ENCODE measurements at regions not wholly inside any gene's neighbourhood (a gene's known extent, or its start where the extent isn't known, plus 50 kb on each side); places are given as distances from the start of the nearest gene placed in this dataset.

- ChIA-PET POLR2A (ENCODE audit: partially characterized antibody) (no interaction called here), CTCF (ENCODE audit: partially characterized antibody) (interaction anchor here (3.8 kb wide), 1 partner anchor 15 kb away, joined by 24 read pairs; no protein-coding TSS in a partner anchor)
- H2BK120ac ChIP-seq (replicated peaks; ENCODE audit: low read depth, low read length), result no peak overlapping the region
- no peaks in the 10 kb centered on the region for H3K23me2 ChIP-seq (ENCODE audit: low read depth, low read length)
- no peak overlapping the region for H2AK5ac ChIP-seq (ENCODE audit: low read depth, low read length)
- H3K79me2 ChIP-seq (ENCODE audit: control insufficient read depth in 1 of 2, insufficient read depth in 2 of 2, low read length in 2 of 2), result peaks cover 0 to 2% of the 10 kb centered on the region in 2 experiments; a peak in 1 of 4 replicates
- no peak overlapping the region for H3K9ac ChIP-seq (replicated peaks in 1 of 4; ENCODE audit: extremely low read depth in 1 of 4, low read depth in 3 of 4, low read length in 3 of 4)
- no peaks in the 10 kb centered on the region for H3K27me3 ChIP-seq (replicated peaks in 1 of 4; ENCODE audit: control insufficient read depth in 3 of 4, extremely low read depth in 1 of 4, insufficient read depth in 3 of 4, low read length in 3 of 4)
- H3K23ac ChIP-seq (ENCODE audit: insufficient read length), result no peak overlapping the region
- no peaks in the 10 kb centered on the region for H3K79me1 ChIP-seq (ENCODE audit: low read depth, low read length)
- H2AFZ ChIP-seq (ENCODE audit: low read length), result no peak overlapping the region
- H4K91ac ChIP-seq (replicated peaks; ENCODE audit: insufficient read length, low read length), result no peak overlapping the region
- no peak for DNase-seq (ENCODE audit: low read depth in 1 of 2, low spot score in 2 of 2)
- no peak overlapping the region for H2BK5ac ChIP-seq (ENCODE audit: low read depth, low read length)
- no peaks in the 10 kb centered on the region; a peak in 1 of 8 replicates for H3K36me3 ChIP-seq (ENCODE audit: control insufficient read depth in 2 of 4, insufficient read depth in 4 of 4, low read length in 3 of 4)
- no peak overlapping the region for H3K56ac ChIP-seq (replicated peaks; ENCODE audit: insufficient read length, low read depth, low read length)
- no peak overlapping the region for H4K5ac ChIP-seq (ENCODE audit: insufficient read length, low read depth, low read length)
- no peak for TF ChIP-seq RXRA (IDR thresholded peaks at IDR 0.05; ENCODE audit: insufficient read depth, low read depth, low read length)
- no peak for TF ChIP-seq GTF2F1 (IDR thresholded peaks at IDR 0.05; ENCODE audit: borderline replicate concordance, low read depth, low read length)
- no peak for TF ChIP-seq CHD1 (IDR thresholded peaks at IDR 0.05; ENCODE audit: low read depth, low read length)
- TF ChIP-seq RFX5 (IDR thresholded peaks at IDR 0.05; ENCODE audit: borderline replicate concordance, low read depth, low read length), result no peak
- TF ChIP-seq, protein P1, sequence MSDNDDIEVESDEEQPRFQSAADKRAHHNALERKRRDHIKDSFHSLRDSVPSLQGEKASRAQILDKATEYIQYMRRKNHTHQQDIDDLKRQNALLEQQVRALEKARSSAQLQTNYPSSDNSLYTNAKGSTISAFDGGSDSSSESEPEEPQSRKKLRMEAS (IDR thresholded peaks at IDR 0.05), result no peak
- no peak for TF ChIP-seq CBX5 (IDR thresholded peaks at IDR 0.05; ENCODE audit: low read depth, low read length)
- TF ChIP-seq, protein P2, sequence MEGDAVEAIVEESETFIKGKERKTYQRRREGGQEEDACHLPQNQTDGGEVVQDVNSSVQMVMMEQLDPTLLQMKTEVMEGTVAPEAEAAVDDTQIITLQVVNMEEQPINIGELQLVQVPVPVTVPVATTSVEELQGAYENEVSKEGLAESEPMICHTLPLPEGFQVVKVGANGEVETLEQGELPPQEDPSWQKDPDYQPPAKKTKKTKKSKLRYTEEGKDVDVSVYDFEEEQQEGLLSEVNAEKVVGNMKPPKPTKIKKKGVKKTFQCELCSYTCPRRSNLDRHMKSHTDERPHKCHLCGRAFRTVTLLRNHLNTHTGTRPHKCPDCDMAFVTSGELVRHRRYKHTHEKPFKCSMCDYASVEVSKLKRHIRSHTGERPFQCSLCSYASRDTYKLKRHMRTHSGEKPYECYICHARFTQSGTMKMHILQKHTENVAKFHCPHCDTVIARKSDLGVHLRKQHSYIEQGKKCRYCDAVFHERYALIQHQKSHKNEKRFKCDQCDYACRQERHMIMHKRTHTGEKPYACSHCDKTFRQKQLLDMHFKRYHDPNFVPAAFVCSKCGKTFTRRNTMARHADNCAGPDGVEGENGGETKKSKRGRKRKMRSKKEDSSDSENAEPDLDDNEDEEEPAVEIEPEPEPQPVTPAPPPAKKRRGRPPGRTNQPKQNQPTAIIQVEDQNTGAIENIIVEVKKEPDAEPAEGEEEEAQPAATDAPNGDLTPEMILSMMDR (IDR thresholded peaks at IDR 0.05; ENCODE audit: control extremely low read depth in 1 of 3, insufficient read depth in 1 of 3, low read depth in 1 of 3, low read length in 3 of 3), result no peak
- no peak for TF ChIP-seq RAD21 (IDR thresholded peaks at IDR 0.05 in 1 of 2, conservative IDR thresholded peaks at IDR 0.05 in 1 of 2; ENCODE audit: low read depth in 2 of 2, low read length in 2 of 2)
- no peak for TF ChIP-seq SIRT6 (IDR thresholded peaks at IDR 0.05; ENCODE audit: low read length)
- TF ChIP-seq SIX5 (IDR thresholded peaks at IDR 0.05; ENCODE audit: low read depth, low read length), result no peak
- no peak for TF ChIP-seq BRCA1 (IDR thresholded peaks at IDR 0.05; ENCODE audit: low read depth, low read length)
- H3K4me3 ChIP-seq (ENCODE audit: extremely low read depth in 1 of 4, insufficient read depth in 2 of 4, low read depth in 3 of 4, low read length in 4 of 4), result no peak overlapping the region
- H3K4me2 ChIP-seq (ENCODE audit: insufficient read depth in 1 of 2, low read depth in 2 of 2, low read length in 2 of 2), result no peak overlapping the region
- H4K8ac ChIP-seq (ENCODE audit: extremely low read depth, insufficient read depth, low read length), result no peak overlapping the region
- FAIRE-seq, result no peak
- no peaks in the 10 kb centered on the region for H3K9me3 ChIP-seq (ENCODE audit: insufficient read depth in 2 of 2, low read depth in 1 of 2, low read length in 1 of 2)
- H4K20me1 ChIP-seq (replicated peaks in 1 of 2; ENCODE audit: control insufficient read depth in 1 of 2, insufficient read depth in 2 of 2, low read length in 2 of 2), result peaks cover 0 to 2% of the 10 kb centered on the region in 2 experiments
- no peak overlapping the region for H3K27ac ChIP-seq (ENCODE audit: low read depth, low read length)
- no peak overlapping the region for H3K18ac ChIP-seq (ENCODE audit: extremely low read depth, low read length)
- no peak overlapping the region for H2BK15ac ChIP-seq (ENCODE audit: low read length)
- no peak overlapping the region for H3K4ac ChIP-seq (replicated peaks; ENCODE audit: insufficient read length, low read depth, low read length)
- H2BK12ac ChIP-seq (ENCODE audit: low read depth, low read length), result no peak overlapping the region
- H2BK20ac ChIP-seq (ENCODE audit: low read length), result no peak overlapping the region
- H3K14ac ChIP-seq (ENCODE audit: insufficient read length), result no peak overlapping the region
- H3K4me1 ChIP-seq (replicated peaks in 1 of 4; ENCODE audit: control insufficient read depth in 3 of 4, insufficient read depth in 4 of 4, low read length in 3 of 4), result no peaks in the 10 kb centered on the region; a peak in 1 of 7 replicates
These were observed 64.0 kb upstream of the TMEM168 start for GRCh38 chr7:112854169-112854568.
